ENCODE measurements at regions not wholly inside any gene's neighbourhood (a gene's known extent, or its start where the extent isn't known, plus 50 kb on each side); places are given as distances from the start of the nearest gene placed in this dataset.
"Not testable (repeated sequence)": the region's sequence is repeated elsewhere in the genome, so short reads cannot be mapped to it uniquely, and the experiment has no call there.

DNA sequence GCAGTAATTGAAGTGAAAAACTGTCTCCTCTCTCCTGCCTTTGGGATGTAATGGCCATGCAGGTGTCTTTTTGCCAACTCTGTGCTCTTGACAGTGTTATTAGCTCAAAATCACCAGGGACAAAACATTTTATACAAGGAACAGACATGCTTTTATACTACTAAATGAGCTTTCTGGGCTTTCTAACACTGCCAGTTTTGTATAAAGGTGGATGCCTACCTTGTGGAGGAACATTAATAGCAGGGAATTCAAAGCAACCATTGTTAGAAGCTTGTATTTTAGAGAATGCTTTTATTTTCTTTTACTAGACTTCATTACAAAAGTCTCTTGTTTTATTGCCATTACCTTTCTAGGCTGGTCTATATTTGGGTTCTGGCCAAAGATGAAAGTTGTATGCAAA is 54.7 kb upstream of the ARSJ start:
- DNase-seq (ENCODE audit: low read depth), result no peak

DNA sequence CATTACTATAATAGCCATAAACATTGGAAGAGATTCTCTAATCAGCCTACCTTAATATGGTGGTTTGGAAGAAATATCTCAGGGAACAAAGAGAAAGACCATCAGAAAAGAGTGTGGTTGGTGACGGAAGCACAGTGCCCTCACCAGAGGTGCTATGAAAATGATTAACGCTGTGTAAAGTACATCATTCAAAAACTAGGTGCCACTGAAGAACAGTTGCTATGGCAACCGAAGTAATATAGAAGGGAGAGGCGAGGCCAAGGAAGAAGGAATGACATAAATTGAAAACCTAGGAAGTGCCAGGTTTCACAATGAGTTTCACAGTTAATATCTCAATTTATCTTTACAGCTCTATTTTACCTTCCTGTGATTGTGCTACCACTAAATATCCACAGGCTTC is 57.0 kb upstream of the ARSJ start:
- DNase-seq (ENCODE audit: low read depth), result no peak

DNA sequence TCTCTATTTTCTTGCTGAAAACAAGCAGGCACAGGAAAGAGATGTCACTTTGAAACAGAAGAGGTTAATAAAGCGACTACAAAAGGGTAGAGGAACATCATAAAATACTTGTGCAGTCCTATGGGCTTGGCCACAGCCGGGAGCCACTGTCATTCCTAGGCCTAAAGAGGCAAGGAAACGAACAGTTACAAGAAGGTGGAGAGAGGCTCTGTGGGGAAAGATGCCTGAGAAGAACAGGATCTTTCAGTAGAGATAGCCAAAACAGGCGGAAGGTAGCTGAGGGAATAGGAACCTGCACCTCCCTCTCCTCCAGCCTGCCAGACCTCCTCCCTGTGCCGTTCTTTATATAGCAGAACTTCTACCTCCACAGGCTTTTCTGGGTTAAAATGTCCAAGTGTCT is 57.4 kb upstream of the ARSJ start:
- DNase-seq (ENCODE audit: low read depth), result no peak

DNA sequence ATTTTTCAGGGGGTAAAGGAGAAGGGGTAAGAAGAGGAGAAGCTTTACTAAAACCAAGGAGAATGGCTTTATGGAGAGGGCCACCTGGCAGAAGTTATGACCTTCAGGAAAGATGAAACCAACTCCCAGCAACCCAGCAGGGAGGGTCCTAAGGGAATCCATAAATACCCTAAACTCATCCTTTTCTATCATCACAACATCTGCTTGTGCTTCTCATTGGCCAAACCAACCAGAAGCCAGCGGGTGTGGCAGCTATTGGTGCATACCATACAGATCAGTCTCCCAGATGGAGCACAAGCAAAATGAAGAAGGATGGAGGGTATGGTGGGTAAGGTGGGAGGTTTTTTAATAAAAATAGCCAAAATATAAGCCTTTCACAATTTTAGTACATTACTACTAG is 58.5 kb upstream of the ARSJ start:
- no peak for DNase-seq (ENCODE audit: low read depth)

DNA sequence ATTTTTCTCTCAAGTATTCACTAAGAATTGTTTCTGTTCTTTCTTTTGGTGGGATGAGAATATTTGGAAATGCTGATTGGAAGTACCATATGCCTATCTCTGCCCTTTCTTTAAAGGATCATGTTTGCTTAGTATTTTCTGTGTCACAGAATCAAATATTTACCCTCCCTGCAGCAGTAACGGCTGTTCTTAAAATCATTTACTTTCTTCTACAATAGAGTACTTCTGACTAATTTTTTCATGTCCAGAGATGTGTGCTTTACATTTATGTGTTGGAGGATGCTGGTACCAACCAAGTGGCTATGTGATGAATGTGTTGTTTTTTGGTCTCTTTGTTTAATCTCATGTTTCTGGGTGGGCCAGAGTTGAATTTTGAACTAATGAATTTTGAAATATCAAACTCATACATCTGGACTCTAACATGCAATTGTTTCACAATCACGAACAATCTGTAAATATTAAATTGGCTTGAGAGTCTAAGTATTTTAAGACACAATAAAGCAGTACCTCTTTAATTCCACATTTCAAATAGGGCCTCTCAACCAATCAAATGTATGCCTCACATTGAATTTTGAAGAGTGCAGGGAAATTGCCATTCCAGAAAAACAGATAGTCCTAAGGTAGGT is 59.4 kb upstream of the ARSJ start:
- no peak for DNase-seq (ENCODE audit: low read depth)

DNA sequence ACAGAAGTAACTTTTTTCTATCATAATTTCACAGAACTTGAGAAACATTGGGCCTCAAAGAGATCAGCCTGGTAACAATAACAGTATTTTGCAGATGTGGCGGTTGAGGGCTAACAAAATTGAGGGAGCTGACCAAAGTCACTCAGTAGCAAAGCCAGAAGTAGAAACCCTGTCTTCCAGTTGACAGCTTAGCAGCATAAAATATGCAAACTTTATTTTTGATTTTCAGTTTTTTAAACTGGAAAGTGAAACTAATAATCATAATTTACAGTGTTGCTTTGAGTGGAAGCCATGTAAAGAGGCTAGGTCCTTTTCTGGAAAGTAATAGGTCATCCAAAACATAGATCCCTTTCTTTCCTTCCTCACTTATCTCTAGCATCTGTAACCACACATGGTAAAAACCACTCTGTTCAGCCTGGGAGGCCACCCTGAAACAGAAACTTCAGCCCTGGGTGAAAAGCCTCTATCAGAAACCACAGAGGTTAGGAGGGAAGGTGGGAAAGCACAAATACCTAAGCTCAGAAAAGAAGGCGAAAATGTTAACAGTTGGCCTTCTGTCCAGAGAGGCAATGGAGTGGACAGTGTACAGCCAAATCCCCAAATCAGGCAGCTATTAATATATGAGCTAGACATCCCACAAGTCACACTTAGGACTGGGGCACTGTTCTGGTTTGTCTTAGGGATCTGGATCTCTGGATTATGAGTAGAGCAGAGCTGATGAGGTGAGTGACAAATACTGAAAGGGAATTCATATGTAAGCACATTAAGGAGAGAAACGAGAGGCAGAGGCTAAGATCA is 61.1 kb upstream of the ARSJ start:
- DNase-seq (ENCODE audit: low read depth), result no peak

DNA sequence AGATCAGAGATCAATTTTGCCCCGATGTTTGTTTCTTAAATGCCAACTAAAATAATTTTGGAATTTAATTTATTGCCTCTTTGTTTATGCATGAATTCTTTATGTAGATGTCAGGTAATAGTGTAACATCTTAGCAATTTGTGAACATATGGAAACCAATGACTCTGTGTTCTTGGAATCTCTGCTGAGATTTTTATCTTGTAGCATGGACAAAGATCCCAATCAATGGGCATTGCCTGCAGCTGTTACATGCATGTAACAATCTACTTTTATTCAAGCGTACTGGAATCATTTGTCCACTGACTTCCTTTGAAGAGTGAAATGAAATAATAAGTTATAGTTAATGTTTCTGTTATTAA is 61.6 kb upstream of the ARSJ start:
- DNase-seq (ENCODE audit: low read depth), result peak; percentile 37

DNA sequence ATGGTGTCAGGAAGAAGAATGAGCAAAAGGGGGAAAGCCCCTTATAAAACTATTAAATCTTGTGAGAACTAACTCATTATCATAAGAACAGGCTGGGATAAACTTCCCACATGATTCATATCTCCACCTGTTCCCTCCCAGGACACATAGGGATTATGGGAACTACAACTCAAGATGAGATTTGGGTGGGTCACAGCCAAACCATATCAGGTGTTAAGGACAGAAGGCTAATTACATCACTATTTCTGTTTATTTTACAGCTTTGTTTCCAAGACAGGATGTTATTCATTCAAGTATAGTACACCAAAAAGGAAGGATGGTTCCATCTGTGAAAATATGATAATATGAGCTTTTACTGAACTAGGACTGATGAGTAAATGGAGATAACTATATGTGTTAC is 63.7 kb upstream of the ARSJ start:
- DNase-seq (ENCODE audit: low read depth), result no peak

DNA sequence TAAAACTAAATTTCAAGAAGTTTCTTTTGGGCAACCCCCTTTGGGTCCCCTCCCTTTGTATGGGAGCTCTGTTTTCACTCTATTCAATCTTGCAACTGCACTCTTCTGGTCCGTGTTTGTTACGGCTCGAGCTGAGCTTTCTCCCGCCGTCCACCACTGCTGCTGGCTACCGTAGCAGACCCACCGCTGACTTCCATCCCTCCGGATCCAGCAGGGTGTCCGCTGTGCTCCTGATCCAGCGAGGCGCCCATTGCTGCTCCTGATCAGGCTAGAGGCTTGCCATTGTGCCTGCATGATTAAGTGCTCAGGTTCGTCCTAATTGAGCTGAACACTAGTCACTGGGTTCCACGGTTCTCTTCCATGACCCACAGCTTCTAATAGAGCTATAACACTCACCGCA is 64.9 kb upstream of the ARSJ start:
- not testable (repeated sequence) for DNase-seq (ENCODE audit: low read depth)

DNA sequence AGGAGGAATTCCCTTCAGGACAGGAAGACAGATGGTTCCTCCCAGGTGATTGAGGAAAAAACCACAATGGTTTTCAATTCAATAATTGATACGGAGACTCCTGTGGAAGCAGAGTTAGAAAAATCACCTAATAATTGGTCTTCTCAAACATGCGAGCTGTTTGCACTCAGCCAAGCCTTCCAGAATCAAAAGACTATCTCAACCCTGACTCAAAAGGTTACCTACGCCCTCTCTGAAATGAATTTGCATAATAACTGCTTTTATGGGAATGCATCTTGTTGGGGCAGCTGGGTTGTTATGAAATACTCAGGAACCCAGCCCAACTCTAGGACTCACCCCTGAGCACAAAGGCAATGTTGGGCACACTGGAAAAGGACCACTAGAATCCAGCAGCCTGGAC is 66.9 kb upstream of the ARSJ start:
- DNase-seq (ENCODE audit: low read depth), result no peak

DNA sequence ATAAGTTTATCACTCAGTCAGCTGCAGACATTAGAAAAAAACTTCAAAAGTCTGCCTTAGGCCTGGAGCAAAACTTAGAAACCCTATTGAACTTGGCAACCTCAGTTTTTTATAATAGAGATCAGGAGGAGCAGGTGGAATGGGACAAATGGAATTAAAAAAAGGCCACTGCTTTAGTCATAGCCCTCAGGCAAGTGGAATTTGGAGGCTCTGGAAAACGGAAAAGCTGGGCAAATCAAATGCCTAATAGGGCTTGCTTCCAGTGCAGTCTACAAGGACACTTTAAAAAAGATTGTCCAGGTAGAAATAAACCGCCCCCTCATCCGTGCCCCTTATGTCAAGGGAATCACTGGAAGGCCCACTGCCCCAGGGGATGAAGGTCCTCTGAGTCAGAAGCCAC is 68.7 kb upstream of the ARSJ start:
- DNase-seq (ENCODE audit: low read depth), result not testable (repeated sequence)

DNA sequence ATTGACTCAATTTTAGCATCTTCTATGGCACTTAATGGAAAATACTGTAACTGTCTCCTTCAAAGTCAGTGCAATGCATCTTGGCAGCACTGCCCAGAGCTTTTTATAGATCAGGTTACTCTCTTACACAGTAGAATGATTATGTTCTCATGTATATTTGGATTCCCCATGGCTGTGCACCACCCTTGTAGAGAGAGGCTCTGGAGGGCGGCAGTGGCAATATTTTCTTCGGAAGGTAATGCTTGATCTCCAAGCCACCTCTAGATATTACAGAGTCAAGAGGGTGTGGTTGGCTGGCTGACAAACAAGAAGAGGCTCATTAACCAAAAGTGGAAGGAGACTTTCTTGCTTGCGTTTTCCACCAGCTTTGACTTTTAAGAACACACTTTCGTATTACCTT is 72.8 kb upstream of the ARSJ start:
- DNase-seq (ENCODE audit: low read depth), result no peak

DNA sequence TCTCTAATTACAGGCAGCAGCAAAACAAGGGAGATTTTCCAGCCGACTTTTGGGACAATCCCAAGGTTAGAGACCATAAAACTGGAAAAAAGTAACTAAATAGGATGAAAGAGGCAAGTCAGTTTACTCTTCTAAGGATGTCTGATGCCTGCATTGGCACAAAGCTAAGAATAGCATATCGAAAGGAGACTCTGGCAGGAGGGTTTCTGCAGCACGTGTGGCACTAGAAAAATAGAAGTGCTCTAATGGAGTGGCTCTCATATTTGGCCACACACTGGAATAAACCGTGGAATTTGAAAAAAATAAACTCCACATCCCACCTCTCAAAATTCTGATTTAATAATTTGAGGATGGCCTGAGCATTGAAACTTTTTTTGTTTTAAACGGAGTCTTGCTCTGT is 77.2 kb upstream of the ARSJ start:
- no peak for DNase-seq (ENCODE audit: low read depth)

DNA sequence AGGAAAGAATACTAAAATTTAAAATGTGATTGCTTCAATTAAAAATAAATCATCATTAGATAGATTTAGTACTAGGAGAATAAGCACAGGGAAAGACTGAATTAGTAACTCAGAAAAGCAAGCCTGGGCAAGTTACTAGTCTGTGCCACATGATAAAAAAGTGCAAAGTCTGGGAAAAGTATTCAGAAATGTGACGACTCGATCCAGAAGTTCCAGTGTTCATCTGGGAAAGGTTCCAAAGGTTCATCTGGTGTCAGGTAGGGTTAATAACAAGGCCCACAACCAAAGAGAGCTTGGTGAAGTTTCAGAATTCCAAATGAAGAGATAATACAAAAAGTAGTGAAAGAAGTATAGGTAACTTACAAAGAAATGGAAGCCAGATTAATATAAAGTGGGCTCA is 78.3 kb upstream of the ARSJ start:
- no peak for DNase-seq (ENCODE audit: low read depth)

DNA sequence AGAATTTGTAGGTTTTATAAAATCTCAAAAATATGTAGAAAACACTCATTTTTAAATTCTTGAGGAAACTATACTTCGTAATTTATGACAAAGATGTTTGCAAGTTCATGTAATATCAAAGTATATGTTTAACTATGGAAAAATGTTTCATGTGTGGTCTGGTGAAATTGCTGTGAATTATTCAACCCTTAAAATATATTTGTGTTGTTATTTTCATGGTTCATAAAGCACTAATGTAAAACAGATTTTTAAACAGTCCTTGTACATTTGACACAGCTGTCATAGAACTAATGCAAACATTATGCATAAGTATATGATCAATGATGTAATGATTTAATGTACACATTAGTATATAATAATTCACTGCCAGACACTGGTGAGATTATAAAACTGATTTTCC is 83.1 kb upstream of the ARSJ start:
- DNase-seq (ENCODE audit: low read depth), result no peak

DNA sequence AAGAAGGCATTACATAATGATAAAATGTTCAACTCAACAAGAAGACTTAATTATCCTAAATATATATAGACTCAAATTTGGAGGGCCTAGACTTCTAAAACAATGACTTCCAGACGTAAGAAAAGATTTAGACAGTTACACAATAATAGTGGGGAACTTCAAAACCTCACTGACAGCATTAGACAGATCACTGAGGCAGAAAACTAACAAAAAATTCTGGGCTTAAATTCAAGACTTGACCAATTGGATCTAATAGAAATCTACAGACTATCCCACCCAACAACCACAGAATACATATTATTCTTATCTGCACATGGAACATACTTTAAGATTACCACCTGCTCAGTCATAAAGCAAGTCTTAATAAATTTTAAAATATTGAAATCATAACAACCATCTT is 93.3 kb upstream of the ARSJ start:
- DNase-seq (ENCODE audit: low read depth), result no peak

DNA sequence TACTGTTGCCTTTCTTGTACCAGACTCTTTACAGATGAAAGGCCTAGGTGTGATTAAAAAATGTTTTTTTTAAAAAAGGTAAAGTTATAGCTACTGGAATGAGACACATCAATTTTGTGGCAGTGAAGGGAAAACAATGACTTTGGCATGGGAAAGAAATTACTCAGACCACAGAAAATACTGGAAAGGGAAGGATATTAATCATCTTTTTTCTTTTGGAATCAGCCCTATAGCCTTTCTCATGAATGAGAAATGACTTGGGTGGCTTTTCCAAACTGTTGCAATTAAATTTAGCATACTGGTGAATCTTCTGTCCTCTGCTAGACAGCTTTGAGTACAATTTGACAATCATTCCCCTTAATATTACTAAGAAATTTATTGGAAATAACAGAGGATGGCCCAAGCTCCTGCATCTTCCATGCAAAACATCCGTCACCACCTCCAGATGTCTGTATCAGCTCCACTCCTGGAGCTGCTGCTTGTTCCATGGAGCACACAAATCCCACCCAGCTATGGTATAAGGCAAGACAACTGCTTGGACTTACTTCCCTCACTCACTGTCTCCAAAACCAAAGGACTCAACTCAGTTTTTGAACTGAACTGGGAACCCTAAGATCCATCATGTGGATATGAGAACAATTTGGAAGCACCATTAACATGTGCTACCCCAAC is 97.6 kb upstream of the ARSJ start:
- peak; percentile 22 for DNase-seq (ENCODE audit: low read depth)

DNA sequence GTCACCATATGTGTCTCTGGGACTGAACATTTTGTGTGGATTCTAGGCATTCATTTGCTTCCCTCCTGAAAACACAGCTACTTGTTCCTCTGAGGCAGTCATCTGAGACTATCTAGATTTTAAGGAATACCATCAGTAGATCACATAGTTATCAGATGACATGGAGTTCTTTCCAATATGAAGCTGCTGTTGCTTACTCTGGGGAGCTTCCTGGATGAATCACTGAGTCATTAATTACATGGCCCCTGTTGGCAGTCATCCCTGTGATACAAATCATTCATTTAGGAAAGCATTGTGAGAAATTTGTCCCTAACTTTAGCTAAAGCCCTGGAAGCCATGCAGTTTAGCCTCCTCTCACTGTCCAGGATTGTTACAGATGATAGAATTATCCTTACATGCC is 98.2 kb upstream of the ARSJ start:
- peak; percentile 81 for DNase-seq (ENCODE audit: low read depth)

DNA sequence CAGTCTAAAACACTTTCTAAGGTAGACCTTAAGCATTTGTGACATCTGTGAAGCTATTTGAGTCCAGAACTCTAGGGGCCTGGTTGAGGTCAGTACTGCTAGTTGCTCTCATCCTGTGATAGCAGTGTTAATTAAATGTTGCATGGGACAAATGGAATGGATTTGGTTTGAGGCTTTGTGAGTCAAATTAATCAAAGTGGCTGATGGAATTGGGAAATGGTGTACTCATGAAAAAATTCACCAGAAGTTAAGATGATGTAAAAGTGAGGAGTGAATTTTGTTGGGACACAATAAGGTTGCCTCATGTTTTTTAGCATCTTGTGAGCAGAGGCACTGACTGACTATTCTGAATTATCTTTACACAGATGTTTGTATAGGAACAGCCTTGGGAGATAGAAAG is 99.2 kb upstream of the ARSJ start:
- DNase-seq (ENCODE audit: low read depth), result no peak

DNA sequence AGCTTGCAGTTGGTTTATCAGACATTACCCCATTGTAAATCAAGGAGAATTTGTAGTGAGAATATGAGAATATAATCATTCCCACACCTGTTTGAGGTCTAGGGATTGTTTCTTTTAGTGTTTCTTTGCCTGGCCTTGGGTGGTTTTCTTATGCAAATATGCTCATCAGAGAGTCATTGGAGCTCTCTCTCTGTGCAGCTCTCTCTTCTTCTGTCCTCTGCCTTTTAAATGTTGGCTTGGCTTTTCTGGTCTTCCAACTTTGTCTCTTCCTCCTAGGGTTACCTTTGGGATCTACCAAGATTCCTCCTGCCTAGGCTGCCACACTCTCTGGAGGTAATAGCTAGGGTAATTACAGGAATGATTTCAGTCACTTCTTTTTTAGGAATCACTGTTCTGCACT is 102.3 kb upstream of the ARSJ start:
- DNase-seq (ENCODE audit: low read depth), result no peak

DNA sequence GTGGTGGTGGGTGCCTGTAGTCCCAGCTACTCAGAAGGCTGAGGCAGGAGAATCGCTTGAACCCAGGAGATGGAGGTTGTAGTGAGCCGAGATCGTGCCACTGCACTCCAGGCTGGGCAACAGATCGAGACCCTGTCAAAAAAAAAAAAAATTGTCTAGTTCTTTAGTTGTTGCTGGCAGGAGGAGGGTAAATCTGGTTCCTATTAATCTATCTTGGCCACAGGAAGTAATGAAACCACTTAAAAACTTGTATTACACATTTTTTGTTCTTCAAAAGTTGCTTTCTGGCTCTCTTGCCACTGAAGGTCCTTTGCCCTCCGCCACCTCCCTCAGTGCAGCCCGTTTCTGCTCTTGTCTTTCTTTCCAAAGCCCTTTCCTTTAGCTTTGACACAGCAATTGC is 102.9 kb upstream of the ARSJ start:
- DNase-seq (ENCODE audit: low read depth), result no peak

DNA sequence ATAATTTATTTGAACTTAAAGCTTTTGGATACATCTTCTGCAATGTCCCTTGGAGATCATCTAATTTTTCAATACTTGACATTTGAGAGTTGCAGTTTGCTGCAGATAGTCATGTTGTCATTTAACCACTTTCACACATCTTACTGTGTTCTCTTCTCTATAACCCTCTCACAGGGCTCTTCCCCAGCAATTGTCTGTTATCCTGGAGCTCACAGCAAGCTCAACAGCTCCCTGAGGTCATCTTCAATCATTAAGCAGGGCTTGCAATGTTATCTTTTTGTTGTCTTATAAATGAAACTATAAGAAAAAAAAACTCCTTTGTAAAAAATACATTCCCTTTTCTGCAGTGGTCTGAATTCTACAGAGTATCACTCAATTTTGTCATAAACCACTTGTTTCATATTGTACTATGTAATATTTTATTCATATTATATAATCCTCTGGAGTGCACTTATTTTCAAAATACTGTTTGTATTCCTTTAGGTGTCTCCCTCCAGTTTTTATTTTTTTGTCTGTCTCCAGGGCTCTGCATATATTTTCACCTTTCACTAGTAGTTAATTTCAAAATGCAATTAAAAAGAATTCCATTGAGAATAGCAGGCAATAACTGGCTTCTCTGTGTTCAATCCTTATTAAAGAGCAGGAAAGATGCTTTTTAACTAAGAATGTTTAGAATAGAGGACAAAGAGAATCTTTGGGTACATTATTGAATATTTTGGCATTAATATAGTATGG is 106.3 kb upstream of the ARSJ start:
- no peak for DNase-seq (ENCODE audit: low read depth)

All from HS-5 (cell line).